ENCODE measurements at regions not wholly inside any gene's neighbourhood (a gene's known extent, or its start where the extent isn't known, plus 50 kb on each side); places are given as distances from the start of the nearest gene placed in this dataset.

- TF ChIP-seq EZH2phosphoT487 (IDR thresholded peaks at IDR 0.05; ENCODE audit: insufficient read depth, low read depth), result no peak
- TF ChIP-seq EZH2 (IDR thresholded peaks at IDR 0.05; ENCODE audit: insufficient read depth, poor library complexity, severe bottlenecking), result no peak
Observed at GRCh38 chr4:35464964-35465528, 779.3 kb downstream of the ARAP2 start.
